K562 (cell line): ENCODE measurements at regions not wholly inside any gene's neighbourhood (a gene's known extent, or its start where the extent isn't known, plus 50 kb on each side); places are given as distances from the start of the nearest gene placed in this dataset.
"Not testable (repeated sequence)": the region's sequence is repeated elsewhere in the genome, so short reads cannot be mapped to it uniquely, and the experiment has no call there.

Experiments
- ATAC-seq: fragments of 200-7000 bp; cut with Tn5 transposase; 3 replicates; pipeline ENCODE4 v1.9.1; 2020; ENCODE audit warnings: moderate library complexity
- BruUV-seq: library from RNA; stranded (reverse); fragments of 400-500 nt; replicated peaks from 2 replicates; lab custom pipeline; 2021; lab: Mats Ljungman, UMichigan
- CTCF ChIA-PET: fragments of 300-600 bp; formaldehyde crosslinking; extraction: SDS; loops from one replicate; lab custom pipeline; 2021; ENCODE audit warnings: low intra/inter-chr PET ratio; lab: Yijun Ruan, JAX
- POLR2A ChIA-PET: fragments of 300-600, 350-650 bp; sonication (Branson Sonifier 250); formaldehyde crosslinking; extraction: SDS; loops from one replicate; lab custom pipeline; 2021; ENCODE audit warnings: antibody characterized with exemption, inconsistent platforms; lab: Yijun Ruan, JAX
- DNase-seq, 4 experiments: peaks; one replicate each; pipeline versions ENCODE4 v3.0.0 to v3.0.0-alpha.2; 2011 to 2018; ENCODE audit warnings: low spot score in 3 of 4, mixed read lengths in 3 of 4; ENCODE audit errors: extremely low read depth in 1 of 4
- FAIRE-seq: peaks from 2 replicates; lab custom pipeline; 2011; peaks lifted over from hg19 to GRCh38; lab: Jason Lieb, UNC
- H2AFZ ChIP-seq: 2 replicates; pipeline ENCODE4 v1.6.0; 2011; ENCODE audit warnings: low read depth, low read length, control low read depth, inconsistent platforms
- H3K27ac ChIP-seq: fragments of 200-600 bp; 3 replicates; pipeline ENCODE4 v1.8.0; 2011; ENCODE audit warnings: low read depth, mild to moderate bottlenecking, control low read depth, inconsistent platforms, low read length, moderate library complexity, mixed read lengths; ENCODE audit errors: extremely low read depth
- H3K27me3 ChIP-seq, 2 experiments: fragments of 300-600 bp in 1 of 2; 2 replicates in 1 of 2; 3 replicates in 1 of 2; pipeline versions ENCODE4 v1.6.0 to v1.8.0; 2011; ENCODE audit warnings: inconsistent platforms in 2 of 2, low read length in 2 of 2, mild to moderate bottlenecking in 1 of 2, mixed read lengths in 1 of 2, moderate library complexity in 1 of 2; ENCODE audit not compliant: control insufficient read depth in 2 of 2, insufficient read depth in 2 of 2
- H3K36me3 ChIP-seq: fragments of 300-600 bp; 3 replicates; pipeline ENCODE4 v1.8.0; 2011; ENCODE audit warnings: mild to moderate bottlenecking, low read length, inconsistent platforms; ENCODE audit not compliant: control insufficient read depth, insufficient read depth
- H3K4me1 ChIP-seq, 2 experiments: fragments of 200-600 bp in 1 of 2; replicated peaks in 1 of 2; 2 replicates in 1 of 2; 3 replicates in 1 of 2; pipeline versions ENCODE4 v1.5.1 to v1.8.0; 2011; ENCODE audit warnings: inconsistent platforms in 2 of 2, low read length in 2 of 2, mild to moderate bottlenecking in 1 of 2, mixed read lengths in 1 of 2, moderate library complexity in 1 of 2; ENCODE audit not compliant: control insufficient read depth in 2 of 2, insufficient read depth in 2 of 2
- H3K4me2 ChIP-seq: 2 replicates; pipeline ENCODE4 v1.6.1; 2011; ENCODE audit warnings: low read length, control low read depth, inconsistent platforms, mixed read lengths; ENCODE audit not compliant: insufficient read depth
- H3K4me3 ChIP-seq: fragments of 200-600 bp; sonication (generic), shearing (Covaris generic); 2 replicates; pipeline ENCODE4 v1.5.1; 2016; ENCODE audit warnings: control low read depth, inconsistent platforms
- H3K79me2 ChIP-seq: fragments of 200-600 bp; 3 replicates; pipeline ENCODE4 v1.8.0; 2011; ENCODE audit warnings: low read length, inconsistent platforms; ENCODE audit not compliant: control insufficient read depth, insufficient read depth
- H3K9ac ChIP-seq, 2 experiments: 2 replicates each; pipeline versions ENCODE4 v1.6.0 to v1.6.1; 2011; ENCODE audit warnings: low read depth in 2 of 2, low read length in 2 of 2, control low read depth in 1 of 2, inconsistent platforms in 1 of 2, mild to moderate bottlenecking in 1 of 2, mixed read lengths in 1 of 2; ENCODE audit not compliant: insufficient read depth in 1 of 2
- H3K9me1 ChIP-seq: one replicate; pipeline ENCODE4 v1.6.0; 2011; ENCODE audit warnings: inconsistent platforms, mild to moderate bottlenecking, low read length, moderate library complexity; ENCODE audit not compliant: control insufficient read depth, insufficient read depth
- H3K9me3 ChIP-seq: replicated peaks from 2 replicates; pipeline ENCODE4 v1.5.1; 2011; ENCODE audit warnings: low read depth, low read length, inconsistent platforms; ENCODE audit not compliant: control insufficient read depth, insufficient read depth
- H4K20me1 ChIP-seq: replicated peaks from 2 replicates; pipeline ENCODE4 v1.6.1; 2011; ENCODE audit warnings: low read length, inconsistent platforms, mixed read lengths; ENCODE audit not compliant: control insufficient read depth, insufficient read depth
- NR3C1 ChIP-seq: sonication (generic); formaldehyde crosslinking; IDR thresholded peaks from 2 replicates; pipeline ENCODE4 v1.8.1; 2022; ENCODE audit warnings: missing genetic modification reagents
- TCF15 ChIP-seq: fragments of 250-450 bp; sonication (Bioruptor Pico); IDR thresholded peaks from 2 replicates; pipeline ENCODE4 v1.8.0; 2022; ENCODE audit warnings: moderate library complexity, mild to moderate bottlenecking, inconsistent platforms
- ZBTB33 ChIP-seq: sonication (generic); formaldehyde crosslinking; IDR thresholded peaks from 2 replicates; pipeline ENCODE4 v1.8.1; 2023; ENCODE audit warnings: mild to moderate bottlenecking, missing genetic modification reagents
- ZNF395 ChIP-seq: fragments of 200-800 bp; sonication (Bioruptor generic); IDR thresholded peaks from 2 replicates; pipeline ENCODE4 v1.6.1; 2017; ENCODE audit warnings: missing genetic modification characterization, missing compliant biosample characterization
- WGBS: fragments of 100-300 bp; shearing (Covaris generic); methylation state at CpG from one replicate; pipeline ENCODE4 v1.1.6; 2016; ENCODE audit warnings: low coverage, mixed read lengths; ENCODE audit not compliant: insufficient coverage; ENCODE audit errors: missing lambda C conversion rate; 5-methylcytosine and 5-hydroxymethylcytosine counted together
- in situ Hi-C: fragments of 300-500 bp; cut with MboI; formaldehyde crosslinking; loops from 4 replicates; pipeline ENCODE4 v1.15.0; 2018; ENCODE audit warnings: inconsistent platforms, mixed read lengths
- intact Hi-C: fragments of 100-400 bp; cut with micrococcal nuclease; formaldehyde crosslinking; loops from 2 replicates; pipeline ENCODE4 v1.14.2; 2022

- H4K20me1 ChIP-seq, ATAC-seq: not testable (repeated sequence)
- POLR2A ChIA-PET = interaction anchor here (1.6 to 2.0 kb wide), 2 partner anchors 8 to 42 kb away, joined by 4 to 6 read pairs; no protein-coding TSS in a partner anchor
These were observed 227.7 kb downstream of the RTP5 start for GRCh38 chr2:242097278-242097677.

GRCh38 chr2:242098034-242098433, 228.5 kb downstream of the RTP5 start:
- POLR2A ChIA-PET = interaction anchor here (1.6 to 2.0 kb wide), 2 partner anchors 8 to 43 kb away, joined by 4 to 6 read pairs; no protein-coding TSS in a partner anchor

More at GRCh38 chr2:242097278-242097677, 227.7 kb downstream of the RTP5 start:
- H3K9ac ChIP-seq, BruUV-seq, in situ Hi-C loops, CTCF ChIA-PET, DNase-seq, H3K79me2 ChIP-seq, H3K4me3 ChIP-seq, intact Hi-C loops, H3K9me3 ChIP-seq, H2AFZ ChIP-seq, H3K9me1 ChIP-seq, H3K36me3 ChIP-seq, FAIRE-seq, H3K27me3 ChIP-seq, H3K4me2 ChIP-seq: not testable (repeated sequence)
- 50% methylated on average over 1 of the region's 1 CpG for WGBS
- H3K27ac ChIP-seq = peak overlapping the region; percentile 79; the same call in 1 of the 3 replicates
- H3K4me1 ChIP-seq = peaks cover 5 to 29% of the 10 kb centered on the region in 2 experiments

More at GRCh38 chr2:242098034-242098433, 228.5 kb downstream of the RTP5 start:
- in situ Hi-C loops (no loop called here), intact Hi-C loops (no loop called here)
- FAIRE-seq (no peak), ATAC-seq (peak; percentile 59), DNase-seq (peak in 2 of 4 experiments; percentile 8 to 13)
- peaks cover 8% of the 10 kb centered on the region; the same call in 2 of the 3 replicates for H3K36me3 ChIP-seq
- H3K9ac ChIP-seq = peak overlapping the region in 1 of 2 experiments; percentile 76; a peak in 2 of 4 replicates
- H3K27ac ChIP-seq = peak overlapping the region; percentile 79
- CTCF ChIA-PET = no interaction called here
- H3K4me3 ChIP-seq = no peak overlapping the region
- peak overlapping the region; percentile 72 for H2AFZ ChIP-seq
- peaks cover 9% of the 10 kb centered on the region; the same call in 2 of the 3 replicates for H3K79me2 ChIP-seq
- no peaks in the 10 kb centered on the region for H4K20me1 ChIP-seq
- TF ChIP-seq TCF15 (CRISPR knock-in tag) = no peak
- TF ChIP-seq ZNF395 = peak; percentile 13; the same call in 1 of the 2 replicates
- no peak for TF ChIP-seq ZBTB33 (CRISPR knock-in tag)
- TF ChIP-seq NR3C1 = no peak
- no TSS peak for BruUV-seq
- 79% methylated on average over 1 of the region's 1 CpG for WGBS
- peaks cover 5 to 29% of the 10 kb centered on the region in 2 experiments for H3K4me1 ChIP-seq
- no peaks in the 10 kb centered on the region for H3K27me3 ChIP-seq
- H3K9me1 ChIP-seq = no peaks in the 10 kb centered on the region
- peak overlapping the region; percentile 10; the same call in 1 of the 2 replicates for H3K4me2 ChIP-seq
- no peaks in the 10 kb centered on the region for H3K9me3 ChIP-seq
